SK-N-SH (cell line): ENCODE measurements at regions not wholly inside any gene's neighbourhood (a gene's known extent, or its start where the extent isn't known, plus 50 kb on each side); places are given as distances from the start of the nearest gene placed in this dataset.

Experiments used
- GABPA ChIP-seq: IDR thresholded peaks from 2 replicates; pipeline ENCODE4 v1.4.0; 2012; ENCODE audit warnings: low read depth, mild to moderate bottlenecking
- PBX3 ChIP-seq: IDR thresholded peaks from 2 replicates; pipeline ENCODE4; 2012
- POLR2AphosphoS5 ChIP-seq: IDR thresholded peaks from 2 replicates; pipeline ENCODE4 v1.6.1; 2012; ENCODE audit warnings: low read depth, low read length
- RAD21 ChIP-seq: IDR thresholded peaks from 2 replicates; pipeline ENCODE4 v1.6.1; 2012; ENCODE audit warnings: mild to moderate bottlenecking, low read length
- SIN3A ChIP-seq: IDR thresholded peaks from 2 replicates; pipeline ENCODE4 v1.6.1; 2012; ENCODE audit warnings: low read depth, mild to moderate bottlenecking, low read length, moderate library complexity, borderline replicate concordance
- SMC3 ChIP-seq: IDR thresholded peaks from 2 replicates; pipeline ENCODE4 v1.6.1; 2012; ENCODE audit warnings: low read depth, low read length, improper control_type of control experiment
- TAF1 ChIP-seq: IDR thresholded peaks from 2 replicates; pipeline ENCODE4 v1.6.1; 2012; ENCODE audit warnings: low read depth, mild to moderate bottlenecking, low read length, moderate library complexity, borderline replicate concordance
- TF ChIP-seq, protein P1 (sequence below): fragments of 200-600 bp; sonication (generic); IDR thresholded peaks from 2 replicates; pipeline ENCODE4 v1.6.1; 2017; ENCODE audit warnings: antibody characterized with exemption, mild to moderate bottlenecking, moderate library complexity
- TF ChIP-seq, protein P2 (sequence below): IDR thresholded peaks from 2 replicates; pipeline ENCODE4 v1.4.0; 2012; ENCODE audit warnings: low read depth, borderline replicate concordance
- TF ChIP-seq, protein P3 (sequence below): IDR thresholded peaks from 2 replicates; pipeline ENCODE4 v1.4.0; 2012; ENCODE audit warnings: low read depth

GRCh38 chr2:181174611-181175580 is 194.5 kb downstream of the UBE2E3 start:
- TF ChIP-seq, protein P1, sequence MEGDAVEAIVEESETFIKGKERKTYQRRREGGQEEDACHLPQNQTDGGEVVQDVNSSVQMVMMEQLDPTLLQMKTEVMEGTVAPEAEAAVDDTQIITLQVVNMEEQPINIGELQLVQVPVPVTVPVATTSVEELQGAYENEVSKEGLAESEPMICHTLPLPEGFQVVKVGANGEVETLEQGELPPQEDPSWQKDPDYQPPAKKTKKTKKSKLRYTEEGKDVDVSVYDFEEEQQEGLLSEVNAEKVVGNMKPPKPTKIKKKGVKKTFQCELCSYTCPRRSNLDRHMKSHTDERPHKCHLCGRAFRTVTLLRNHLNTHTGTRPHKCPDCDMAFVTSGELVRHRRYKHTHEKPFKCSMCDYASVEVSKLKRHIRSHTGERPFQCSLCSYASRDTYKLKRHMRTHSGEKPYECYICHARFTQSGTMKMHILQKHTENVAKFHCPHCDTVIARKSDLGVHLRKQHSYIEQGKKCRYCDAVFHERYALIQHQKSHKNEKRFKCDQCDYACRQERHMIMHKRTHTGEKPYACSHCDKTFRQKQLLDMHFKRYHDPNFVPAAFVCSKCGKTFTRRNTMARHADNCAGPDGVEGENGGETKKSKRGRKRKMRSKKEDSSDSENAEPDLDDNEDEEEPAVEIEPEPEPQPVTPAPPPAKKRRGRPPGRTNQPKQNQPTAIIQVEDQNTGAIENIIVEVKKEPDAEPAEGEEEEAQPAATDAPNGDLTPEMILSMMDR: no peak
- TF ChIP-seq GABPA: no peak
- TF ChIP-seq, protein P2, sequence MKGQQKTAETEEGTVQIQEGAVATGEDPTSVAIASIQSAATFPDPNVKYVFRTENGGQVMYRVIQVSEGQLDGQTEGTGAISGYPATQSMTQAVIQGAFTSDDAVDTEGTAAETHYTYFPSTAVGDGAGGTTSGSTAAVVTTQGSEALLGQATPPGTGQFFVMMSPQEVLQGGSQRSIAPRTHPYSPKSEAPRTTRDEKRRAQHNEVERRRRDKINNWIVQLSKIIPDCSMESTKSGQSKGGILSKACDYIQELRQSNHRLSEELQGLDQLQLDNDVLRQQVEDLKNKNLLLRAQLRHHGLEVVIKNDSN: no peak
- no peak for TF ChIP-seq TAF1
- no peak for TF ChIP-seq SMC3
- TF ChIP-seq, protein P3, sequence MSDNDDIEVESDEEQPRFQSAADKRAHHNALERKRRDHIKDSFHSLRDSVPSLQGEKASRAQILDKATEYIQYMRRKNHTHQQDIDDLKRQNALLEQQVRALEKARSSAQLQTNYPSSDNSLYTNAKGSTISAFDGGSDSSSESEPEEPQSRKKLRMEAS: no peak
- no peak for TF ChIP-seq RAD21
- TF ChIP-seq PBX3: no peak
- TF ChIP-seq POLR2AphosphoS5: no peak
- no peak for TF ChIP-seq SIN3A
